ENCODE measurements at regions not wholly inside any gene's neighbourhood (a gene's known extent, or its start where the extent isn't known, plus 50 kb on each side); places are given as distances from the start of the nearest gene placed in this dataset.

- no peak for TF ChIP-seq BHLHE40 (IDR thresholded peaks at IDR 0.05; ENCODE audit: low read depth, low read length)
- TF ChIP-seq, protein P1, sequence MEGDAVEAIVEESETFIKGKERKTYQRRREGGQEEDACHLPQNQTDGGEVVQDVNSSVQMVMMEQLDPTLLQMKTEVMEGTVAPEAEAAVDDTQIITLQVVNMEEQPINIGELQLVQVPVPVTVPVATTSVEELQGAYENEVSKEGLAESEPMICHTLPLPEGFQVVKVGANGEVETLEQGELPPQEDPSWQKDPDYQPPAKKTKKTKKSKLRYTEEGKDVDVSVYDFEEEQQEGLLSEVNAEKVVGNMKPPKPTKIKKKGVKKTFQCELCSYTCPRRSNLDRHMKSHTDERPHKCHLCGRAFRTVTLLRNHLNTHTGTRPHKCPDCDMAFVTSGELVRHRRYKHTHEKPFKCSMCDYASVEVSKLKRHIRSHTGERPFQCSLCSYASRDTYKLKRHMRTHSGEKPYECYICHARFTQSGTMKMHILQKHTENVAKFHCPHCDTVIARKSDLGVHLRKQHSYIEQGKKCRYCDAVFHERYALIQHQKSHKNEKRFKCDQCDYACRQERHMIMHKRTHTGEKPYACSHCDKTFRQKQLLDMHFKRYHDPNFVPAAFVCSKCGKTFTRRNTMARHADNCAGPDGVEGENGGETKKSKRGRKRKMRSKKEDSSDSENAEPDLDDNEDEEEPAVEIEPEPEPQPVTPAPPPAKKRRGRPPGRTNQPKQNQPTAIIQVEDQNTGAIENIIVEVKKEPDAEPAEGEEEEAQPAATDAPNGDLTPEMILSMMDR (conservative IDR thresholded peaks at IDR 0.05; ENCODE audit: low read depth, low read length) = peak; percentile 49
- TF ChIP-seq RAD21 (IDR thresholded peaks at IDR 0.05; ENCODE audit: low read length) = peak; percentile 56
- no peak for TF ChIP-seq POLR2A (IDR thresholded peaks at IDR 0.05; ENCODE audit: low read depth, low read length)
- TF ChIP-seq USF2 (IDR thresholded peaks at IDR 0.05; ENCODE audit: low read depth, low read length) = no peak
- no peak for TF ChIP-seq MAFK (IDR thresholded peaks at IDR 0.05; ENCODE audit: low read depth, low read length)
- no peak for TF ChIP-seq CEBPB (IDR thresholded peaks at IDR 0.05; ENCODE audit: low read depth, low read length)
These were observed 412.1 kb downstream of the KLF12 start for GRCh38 chr13:73722120-73722519.
